Ishikawa (cell line): ENCODE measurements at regions not wholly inside any gene's neighbourhood (a gene's known extent, or its start where the extent isn't known, plus 50 kb on each side); places are given as distances from the start of the nearest gene placed in this dataset.

Experiments
- CEBPB ChIP-seq: IDR thresholded peaks from 2 replicates; pipeline ENCODE4 v1.6.1; 2012
- CREB1 ChIP-seq: IDR thresholded peaks from 2 replicates; pipeline ENCODE4 v1.6.1; 2012; ENCODE audit warnings: low read depth
- EGR1 ChIP-seq: IDR thresholded peaks from 2 replicates; pipeline ENCODE4 v1.6.1; 2012
- EP300 ChIP-seq: IDR thresholded peaks from 2 replicates; pipeline ENCODE4 v1.6.1; 2012; ENCODE audit warnings: borderline replicate concordance
- FOXM1 ChIP-seq: IDR thresholded peaks from 2 replicates; pipeline ENCODE4 v1.6.1; 2012; ENCODE audit warnings: low read depth, borderline replicate concordance
- MAX ChIP-seq: IDR thresholded peaks from 2 replicates; pipeline ENCODE4 v1.6.1; 2012
- NFIC ChIP-seq: IDR thresholded peaks from 2 replicates; pipeline ENCODE4 v1.6.1; 2012
- RAD21 ChIP-seq: IDR thresholded peaks from 2 replicates; pipeline ENCODE4 v1.6.1; 2012; ENCODE audit warnings: low read depth
- REST ChIP-seq: IDR thresholded peaks from 2 replicates; pipeline ENCODE4 v1.6.1; 2012; ENCODE audit warnings: low read depth, mild to moderate bottlenecking
- TAF1 ChIP-seq: IDR thresholded peaks from 2 replicates; pipeline ENCODE4 v1.6.1; 2012; ENCODE audit warnings: low read depth, mild to moderate bottlenecking
- TCF12 ChIP-seq: IDR thresholded peaks from 2 replicates; pipeline ENCODE4 v1.6.1; 2012; ENCODE audit warnings: low read depth
- TEAD4 ChIP-seq: IDR thresholded peaks from 2 replicates; pipeline ENCODE4 v1.6.1; 2012
- USF1 ChIP-seq: IDR thresholded peaks from 2 replicates; pipeline ENCODE4 v1.6.1; 2012
- YY1 ChIP-seq: IDR thresholded peaks from 2 replicates; pipeline ENCODE4 v1.6.1; 2012; ENCODE audit warnings: low read depth
- ZBTB7A ChIP-seq: IDR thresholded peaks from 2 replicates; pipeline ENCODE4 v1.6.1; 2012; ENCODE audit warnings: low read depth

GRCh38 chr1:94660258-94660657 is 118.7 kb upstream of the F3 start:
- TF ChIP-seq MAX (no peak), REST (no peak), RAD21 (no peak), EP300 (no peak), TEAD4 (no peak), USF1 (no peak), TCF12 (no peak), NFIC (no peak), CEBPB (no peak), TAF1 (no peak), CREB1 (no peak)

GRCh38 chr1:94658221-94658620 is 116.7 kb upstream of the F3 start:
- no peak for TF ChIP-seq YY1
- no peak for TF ChIP-seq CREB1
- TF ChIP-seq FOXM1 = no peak
- no peak for TF ChIP-seq EGR1
- TF ChIP-seq TCF12 = no peak
- TF ChIP-seq EP300 = no peak
- TF ChIP-seq ZBTB7A = no peak
- TF ChIP-seq USF1 = no peak
- no peak for TF ChIP-seq CEBPB
- TF ChIP-seq REST = no peak

GRCh38 chr1:94656967-94657366 is 115.4 kb upstream of the F3 start:
- TF ChIP-seq NFIC (no peak), MAX (no peak), RAD21 (no peak), TEAD4 (no peak), ZBTB7A (no peak), YY1 (no peak)

GRCh38 chr1:94654919-94655318 is 113.4 kb upstream of the F3 start:
- TF ChIP-seq CREB1 = no peak
- no peak for TF ChIP-seq ZBTB7A
- no peak for TF ChIP-seq TAF1
- no peak for TF ChIP-seq EGR1
- TF ChIP-seq RAD21 = no peak
- TF ChIP-seq USF1 = no peak
- TF ChIP-seq FOXM1 = no peak
- TF ChIP-seq TEAD4 = no peak
- TF ChIP-seq CEBPB = no peak
- no peak for TF ChIP-seq REST
- TF ChIP-seq NFIC = no peak
- TF ChIP-seq TCF12 = no peak
- no peak for TF ChIP-seq EP300
- TF ChIP-seq MAX = no peak

GRCh38 chr1:94654459-94654858 is 112.9 kb upstream of the F3 start:
- no peak for TF ChIP-seq YY1
